GM12878 (cell line): ENCODE measurements at regions not wholly inside any gene's neighbourhood (a gene's known extent, or its start where the extent isn't known, plus 50 kb on each side); places are given as distances from the start of the nearest gene placed in this dataset.

ENCODE experiments used
- ATAC-seq: fragments of 200-7000 bp; cut with Tn5 transposase; 3 replicates; pipeline ENCODE4 v1.9.1; 2020; ENCODE audit warnings: mild to moderate bottlenecking, moderate library complexity
- BruUV-seq: library from RNA; stranded (reverse); fragments of 400-500 nt; replicated peaks from 2 replicates; lab custom pipeline; 2021; lab: Mats Ljungman, UMichigan
- CTCF ChIA-PET: fragments of 300-600 bp; sonication (Branson Sonifier 250); formaldehyde crosslinking; extraction: SDS; loops from one replicate; lab custom pipeline; 2021; ENCODE audit warnings: inconsistent platforms; lab: Yijun Ruan, JAX
- POLR2A ChIA-PET: fragments of 350-600 bp; formaldehyde crosslinking; extraction: SDS; loops from one replicate; lab custom pipeline; 2021; ENCODE audit warnings: inconsistent platforms; lab: Charles Lee
- RAD21 ChIA-PET: fragments of 300-600 bp; sonication (Branson Sonifier 250); formaldehyde crosslinking; loops from one replicate; lab custom pipeline; 2023; ENCODE audit warnings: antibody characterized with exemption; ENCODE audit not compliant: unreplicated experiment; lab: Charles Lee
- SMC1A ChIA-PET: fragments of 300-600 bp; sonication (Branson Sonifier 250); formaldehyde crosslinking; loops from one replicate; lab custom pipeline; 2023; ENCODE audit not compliant: unreplicated experiment, uncharacterized antibody; lab: Charles Lee
- DNase-seq: peaks from one replicate; pipeline ENCODE4 v3.0.0-alpha.2; 2011; ENCODE audit warnings: low read depth, low spot score
- FAIRE-seq: peaks from 3 replicates; lab custom pipeline; 2011; peaks lifted over from hg19 to GRCh38; lab: Jason Lieb, UNC
- H2AFZ ChIP-seq: 2 replicates; pipeline ENCODE4 v1.6.0; 2011; ENCODE audit warnings: low read depth, low read length, control low read depth; ENCODE audit not compliant: control insufficient read depth
- H3K27ac ChIP-seq: 2 replicates; pipeline ENCODE4 v1.5.1; 2011; ENCODE audit warnings: control low read depth; ENCODE audit not compliant: control insufficient read depth, insufficient read depth
- H3K27me3 ChIP-seq, 2 experiments: replicated peaks in 1 of 2; 2 replicates each; pipeline versions ENCODE4 v1.6.0 to v1.6.1; 2011; ENCODE audit warnings: low read length in 1 of 2; ENCODE audit not compliant: control insufficient read depth in 2 of 2, insufficient read depth in 2 of 2
- H3K36me3 ChIP-seq, 2 experiments: 2 replicates each; pipeline ENCODE4 v1.5.1; 2011; ENCODE audit warnings: low read length in 1 of 2; ENCODE audit not compliant: control insufficient read depth in 2 of 2, insufficient read depth in 2 of 2
- H3K4me1 ChIP-seq: 2 replicates; pipeline ENCODE4 v1.6.1; 2011; ENCODE audit warnings: mild to moderate bottlenecking, low read length, moderate library complexity, mixed read lengths; ENCODE audit not compliant: control insufficient read depth, insufficient read depth
- H3K4me2 ChIP-seq: 2 replicates; pipeline ENCODE4 v1.6.0; 2011; ENCODE audit warnings: control low read depth; ENCODE audit not compliant: control insufficient read depth, insufficient read depth
- H3K4me3 ChIP-seq: fragments of 200-600 bp; sonication (generic); 2 replicates; pipeline ENCODE4 v1.5.1; 2016
- H3K79me2 ChIP-seq: 2 replicates; pipeline ENCODE4 v1.6.0; 2011; ENCODE audit warnings: low read length; ENCODE audit not compliant: control insufficient read depth, insufficient read depth
- H3K9ac ChIP-seq: 2 replicates; pipeline ENCODE4 v1.8.0; 2011; ENCODE audit warnings: low read length, control low read depth, mixed read lengths; ENCODE audit not compliant: control insufficient read depth, insufficient read depth
- H3K9me3 ChIP-seq: replicated peaks from 3 replicates; pipeline ENCODE4 v1.5.1; 2011; ENCODE audit warnings: mild to moderate bottlenecking, low read length; ENCODE audit not compliant: control insufficient read depth, insufficient read depth
- H4K20me1 ChIP-seq: 2 replicates; pipeline ENCODE4 v1.6.0; 2011; ENCODE audit not compliant: control insufficient read depth, insufficient read depth
- MXI1 ChIP-seq: fragments of 150-350 bp; IDR thresholded peaks from 2 replicates; pipeline ENCODE4 v1.6.1; 2011; ENCODE audit warnings: low read depth, mild to moderate bottlenecking, inconsistent platforms, low read length, improper control_type of control experiment
- PBX3 ChIP-seq: IDR thresholded peaks from 2 replicates; pipeline ENCODE4 v1.6.1; 2011; ENCODE audit warnings: mild to moderate bottlenecking, low read depth, low read length, moderate library complexity; ENCODE audit not compliant: insufficient replicate concordance
- SKIL ChIP-seq: fragments of 450-650 bp; IDR thresholded peaks from 2 replicates; pipeline ENCODE4 v1.6.1; 2017; ENCODE audit warnings: mild to moderate bottlenecking, low read depth, inconsistent platforms; ENCODE audit not compliant: poor library complexity, severe bottlenecking
- SUZ12 ChIP-seq: fragments of 200-600 bp; sonication (generic); IDR thresholded peaks from one replicate; pipeline ENCODE4 v1.6.1; 2018; ENCODE audit warnings: antibody characterized with exemption, mild to moderate bottlenecking; ENCODE audit not compliant: unreplicated experiment
- WGBS: methylation state at CpG from one replicate; pipeline ENCODE4 v1.1.6; 2016; ENCODE audit warnings: low lambda C conversion rate; ENCODE audit not compliant: insufficient replicate concordance, insufficient coverage; ENCODE audit errors: missing lambda C conversion rate; 5-methylcytosine and 5-hydroxymethylcytosine counted together
- in situ Hi-C: fragments of 300-500 bp; cut with MboI; formaldehyde crosslinking; loops from 9 replicates; pipeline ENCODE4 v1.14.3; 2018; ENCODE audit warnings: mixed read lengths
- intact Hi-C: fragments of 100-400 bp; cut with micrococcal nuclease; formaldehyde crosslinking; loops from one replicate; pipeline ENCODE4 v1.14.2; 2022; ENCODE audit not compliant: unreplicated experiment

GRCh38 chr14:26074892-26075291 lies 522.9 kb downstream of the NOVA1 start:
- Histone ChIP-seq H3K9ac (no peak overlapping the region), H3K4me1 (no peaks in the 10 kb centered on the region), H3K36me3 (no peaks in the 10 kb centered on the region), H3K9me3 (no peaks in the 10 kb centered on the region), H4K20me1 (no peaks in the 10 kb centered on the region), H3K27ac (no peak overlapping the region), H2AFZ (no peak overlapping the region), H3K4me2 (no peak overlapping the region), H3K4me3 (no peak overlapping the region), H3K27me3 (no peaks in the 10 kb centered on the region), H3K79me2 (no peaks in the 10 kb centered on the region)
- in situ Hi-C loops = no loop called here
- SMC1A ChIA-PET = no interaction called here
- no TSS peak for BruUV-seq
- FAIRE-seq (no peak), DNase-seq (no peak), ATAC-seq (no peak)
- intact Hi-C loops = no loop called here
- RAD21 ChIA-PET = no interaction called here
- TF ChIP-seq MXI1 = no peak
- TF ChIP-seq PBX3 = no peak
- TF ChIP-seq SUZ12 = no peak
- CTCF ChIA-PET = no interaction called here
- 37% methylated on average over 2 of the region's 2 CpGs for WGBS
- POLR2A ChIA-PET = no interaction called here

GRCh38 chr14:26070443-26070842 lies 527.4 kb downstream of the NOVA1 start:
- Histone ChIP-seq H3K9me3 (no peaks in the 10 kb centered on the region), H3K27ac (no peak overlapping the region), H3K27me3 (no peaks in the 10 kb centered on the region), H3K4me3 (no peak overlapping the region), H2AFZ (no peak overlapping the region), H4K20me1 (no peaks in the 10 kb centered on the region), H3K36me3 (no peaks in the 10 kb centered on the region), H3K4me2 (no peak overlapping the region), H3K79me2 (no peaks in the 10 kb centered on the region), H3K4me1 (no peaks in the 10 kb centered on the region), H3K9ac (no peak overlapping the region)
- no peak for DNase-seq
- BruUV-seq = no TSS peak
- in situ Hi-C loops = no loop called here
- ChIA-PET SMC1A (no interaction called here), RAD21 (no interaction called here), POLR2A (no interaction called here), CTCF (no interaction called here)
- no peak for TF ChIP-seq SKIL
- no peak for FAIRE-seq
- no peak for ATAC-seq
- 0% methylated on average over 3 of the region's 3 CpGs for WGBS
- intact Hi-C loops = no loop called here
